IMR-90 (cell line): ENCODE measurements at regions not wholly inside any gene's neighbourhood (a gene's known extent, or its start where the extent isn't known, plus 50 kb on each side); places are given as distances from the start of the nearest gene placed in this dataset.

Source experiments
- ATAC-seq: fragments of 200-7000 bp; cut with Tn5 transposase; 2 replicates; pipeline ENCODE4 v1.9.1; 2020; ENCODE audit warnings: low read depth, mild to moderate bottlenecking, moderate library complexity
- BruUV-seq: library from RNA; stranded (reverse); fragments of 400-500 nt; replicated peaks from 2 replicates; lab custom pipeline; 2021; lab: Mats Ljungman, UMichigan
- CTCF ChIA-PET: fragments of 300-600 bp; formaldehyde crosslinking; extraction: SDS; loops from one replicate; lab custom pipeline; 2021; ENCODE audit warnings: antibody characterized with exemption; lab: Yijun Ruan, JAX
- POLR2A ChIA-PET: fragments of 300-600 bp; sonication (Branson Sonifier 250); formaldehyde crosslinking; loops from one replicate; lab custom pipeline; 2022; ENCODE audit warnings: antibody characterized with exemption; ENCODE audit not compliant: unreplicated experiment; lab: Charles Lee
- DNase-seq: peaks from one replicate; pipeline ENCODE4 v3.0.0; 2013
- H2AFZ ChIP-seq: replicated peaks from 2 replicates; pipeline ENCODE3; 2013; ENCODE audit warnings: low read length, mild to moderate bottlenecking; ENCODE audit not compliant: poor library complexity
- H2AK5ac ChIP-seq: 2 replicates; pipeline ENCODE4 v1.6.1; 2013; ENCODE audit warnings: low read depth, low read length, inconsistent platforms
- H2AK9ac ChIP-seq: replicated peaks from 2 replicates; pipeline ENCODE3; 2013; ENCODE audit warnings: mild to moderate bottlenecking, low read depth, low read length, moderate library complexity; ENCODE audit not compliant: poor library complexity
- H2BK120ac ChIP-seq: 2 replicates; pipeline ENCODE4 v1.6.1; 2013; ENCODE audit warnings: low read depth, low read length, inconsistent platforms
- H2BK15ac ChIP-seq: 3 replicates; pipeline ENCODE4 v1.6.1; 2013; ENCODE audit warnings: low read depth, low read length, inconsistent platforms
- H2BK20ac ChIP-seq: 2 replicates; pipeline ENCODE4 v1.6.1; 2013; ENCODE audit warnings: low read depth, mild to moderate bottlenecking, inconsistent platforms, low read length, moderate library complexity
- H2BK5ac ChIP-seq: 2 replicates; pipeline ENCODE4 v1.6.1; 2013; ENCODE audit warnings: mild to moderate bottlenecking, low read depth, low read length, inconsistent platforms; ENCODE audit not compliant: poor library complexity, severe bottlenecking
- H3K14ac ChIP-seq: replicated peaks from 2 replicates; pipeline ENCODE4 v1.6.1; 2013; ENCODE audit warnings: low read depth, low read length, inconsistent platforms
- H3K18ac ChIP-seq: 2 replicates; pipeline ENCODE4 v1.6.1; 2013; ENCODE audit warnings: low read depth, low read length, control low read depth
- H3K23ac ChIP-seq: 2 replicates; pipeline ENCODE4 v1.6.1; 2013; ENCODE audit warnings: low read depth, low read length, inconsistent platforms
- H3K27ac ChIP-seq: 2 replicates; pipeline ENCODE4 v1.5.1; 2013; ENCODE audit warnings: mild to moderate bottlenecking, control low read depth, low read length; ENCODE audit not compliant: insufficient read depth
- H3K27me3 ChIP-seq: 2 replicates; pipeline ENCODE4 v1.6.1; 2013; ENCODE audit warnings: low read length; ENCODE audit not compliant: control insufficient read depth, insufficient read depth
- H3K36me3 ChIP-seq: 2 replicates; pipeline ENCODE4 v1.6.1; 2013; ENCODE audit warnings: low read length, mixed read lengths; ENCODE audit not compliant: control insufficient read depth, insufficient read depth
- H3K4ac ChIP-seq: 2 replicates; pipeline ENCODE4 v1.6.1; 2013; ENCODE audit warnings: low read depth, low read length, inconsistent platforms
- H3K4me1 ChIP-seq: 2 replicates; pipeline ENCODE4 v1.6.1; 2013; ENCODE audit warnings: low read length, mixed read lengths; ENCODE audit not compliant: control insufficient read depth, insufficient read depth
- H3K4me2 ChIP-seq: 2 replicates; pipeline ENCODE4 v1.6.1; 2013; ENCODE audit warnings: low read depth, mild to moderate bottlenecking, control low read depth, low read length, moderate library complexity
- H3K4me3 ChIP-seq: 2 replicates; pipeline ENCODE4 v1.5.1; 2013; ENCODE audit warnings: low read depth, mild to moderate bottlenecking, control low read depth, low read length, moderate library complexity; ENCODE audit not compliant: insufficient read depth
- H3K56ac ChIP-seq: 2 replicates; pipeline ENCODE4 v1.6.1; 2013; ENCODE audit warnings: low read length, inconsistent platforms; ENCODE audit not compliant: insufficient read depth; ENCODE audit errors: extremely low read depth
- H3K79me1 ChIP-seq, 2 experiments: 2 replicates each; pipeline ENCODE4 v1.6.1; 2013; ENCODE audit warnings: low read length in 2 of 2, inconsistent platforms in 1 of 2, low read depth in 1 of 2
- H3K9ac ChIP-seq: 2 replicates; pipeline ENCODE4 v1.6.1; 2013; ENCODE audit warnings: low read depth, low read length, control low read depth
- H3K9me1 ChIP-seq: 2 replicates; pipeline ENCODE4 v1.6.1; 2013; ENCODE audit warnings: low read length, inconsistent platforms; ENCODE audit not compliant: insufficient read depth
- H3K9me3 ChIP-seq: 2 replicates; pipeline ENCODE4 v1.6.1; 2013; ENCODE audit warnings: low read length; ENCODE audit not compliant: control insufficient read depth, insufficient read depth
- H4K20me1 ChIP-seq: 2 replicates; pipeline ENCODE4 v1.6.1; 2013; ENCODE audit warnings: low read length, inconsistent platforms; ENCODE audit not compliant: insufficient read depth
- H4K5ac ChIP-seq: 2 replicates; pipeline ENCODE4 v1.6.1; 2013; ENCODE audit warnings: mild to moderate bottlenecking, low read depth, low read length, control low read depth
- H4K8ac ChIP-seq, 2 experiments: 2 replicates each; pipeline ENCODE4 v1.6.1; 2013; ENCODE audit warnings: low read depth in 2 of 2, low read length in 2 of 2, control low read depth in 1 of 2, inconsistent platforms in 1 of 2
- H4K91ac ChIP-seq: 2 replicates; pipeline ENCODE4 v1.6.1; 2013; ENCODE audit warnings: low read depth, low read length, inconsistent platforms; ENCODE audit not compliant: insufficient read depth
- CEBPB ChIP-seq: IDR thresholded peaks from 2 replicates; pipeline ENCODE4 v1.6.1; 2012; ENCODE audit warnings: low read depth, low read length, improper control_type of control experiment
- CHD1 ChIP-seq: IDR thresholded peaks from 2 replicates; pipeline ENCODE4 v1.6.1; 2012; ENCODE audit warnings: low read depth, low read length, improper control_type of control experiment
- FOS ChIP-seq: fragments of 150-350 bp; IDR thresholded peaks from 2 replicates; pipeline ENCODE4 v1.6.1; 2016; ENCODE audit warnings: low read depth, low read length
- MAFK ChIP-seq: IDR thresholded peaks from 2 replicates; pipeline ENCODE4 v1.6.1; 2012; ENCODE audit warnings: low read depth, low read length, improper control_type of control experiment
- MXI1 ChIP-seq: IDR thresholded peaks from 2 replicates; pipeline ENCODE4 v1.6.1; 2012; ENCODE audit warnings: low read depth, mild to moderate bottlenecking, low read length, moderate library complexity, borderline replicate concordance
- NFE2L2 ChIP-seq: fragments of 150-350 bp; IDR thresholded peaks from 2 replicates; pipeline ENCODE4 v1.6.1; 2016; ENCODE audit warnings: low read depth, mild to moderate bottlenecking, low read length
- POLR2A ChIP-seq: IDR thresholded peaks from 2 replicates; pipeline ENCODE4 v1.6.1; 2012; ENCODE audit warnings: mild to moderate bottlenecking, low read depth, low read length
- RAD21 ChIP-seq: IDR thresholded peaks from 2 replicates; pipeline ENCODE4 v1.6.1; 2012; ENCODE audit warnings: low read length, improper control_type of control experiment
- RCOR1 ChIP-seq: IDR thresholded peaks from 2 replicates; pipeline ENCODE4 v1.6.1; 2012; ENCODE audit warnings: mild to moderate bottlenecking, low read length, improper control_type of control experiment; ENCODE audit not compliant: insufficient replicate concordance
- RFX5 ChIP-seq: IDR thresholded peaks from 2 replicates; pipeline ENCODE4 v1.8.0; 2012; ENCODE audit warnings: low read depth, mild to moderate bottlenecking, low read length, moderate library complexity
- SMC3 ChIP-seq: fragments of 150-350 bp; IDR thresholded peaks from 2 replicates; pipeline ENCODE4 v1.6.1; 2016; ENCODE audit warnings: low read depth, mild to moderate bottlenecking, antibody characterized with exemption, low read length, moderate library complexity
- WGBS, 2 experiments: methylation state at CpG; one replicate each; pipeline versions ENCODE4 v1.1.5 to v1.1.7; 2013; ENCODE audit warnings: missing lambda C conversion rate in 2 of 2; ENCODE audit not compliant: insufficient read length in 1 of 2; ENCODE audit errors: extremely low coverage in 2 of 2; 5-methylcytosine and 5-hydroxymethylcytosine counted together
- dilution Hi-C: fragments of 300-500 bp; cut with HindIII; formaldehyde crosslinking; loops from one replicate; pipeline ENCODE4 v1.14.3; 2018; ENCODE audit warnings: low sequenced_read_pairs; ENCODE audit not compliant: unreplicated experiment
- in situ Hi-C: fragments of 300-500 bp; cut with MboI; formaldehyde crosslinking; loops from 3 replicates; pipeline ENCODE4 v1.14.3; 2019; ENCODE audit warnings: low sequenced_read_pairs, inconsistent platforms, mixed read lengths
- intact Hi-C: fragments of 100-400 bp; cut with micrococcal nuclease; formaldehyde crosslinking; loops from 2 replicates; pipeline ENCODE4 v1.10.0; 2022
- TF ChIP-seq, protein P1 (sequence below): conservative IDR thresholded peaks from 2 replicates; pipeline ENCODE4 v1.5.1; 2012; ENCODE audit warnings: mild to moderate bottlenecking, low read depth, low read length, improper control_type of control experiment

DNA sequence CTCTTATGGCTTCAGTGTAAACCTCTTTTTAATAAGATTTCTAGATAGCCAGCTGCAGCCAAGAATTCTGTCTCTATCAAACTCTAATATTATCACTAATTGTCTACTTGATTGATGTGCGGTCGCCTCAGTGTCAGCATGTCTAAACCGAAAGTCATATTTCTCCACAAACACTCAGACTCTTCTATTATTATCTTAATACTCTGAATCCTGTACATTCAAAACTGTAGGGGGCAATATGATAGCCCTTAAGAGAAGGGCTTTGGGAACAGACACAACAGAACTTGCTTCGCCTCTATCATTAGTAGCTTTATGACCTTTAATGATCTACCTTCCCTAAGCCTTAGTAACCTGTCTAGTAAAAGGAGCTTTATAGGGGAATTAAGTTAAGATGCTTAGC is 379.7 kb upstream of the PTCHD4 start:
- no peak overlapping the region for H3K4me3 ChIP-seq
- no peak overlapping the region for H2BK120ac ChIP-seq
- WGBS, 2 experiments, result no CpG with 5 or more reads among the region's 4 CpGs
- no peak overlapping the region for H3K9ac ChIP-seq
- no peak overlapping the region for H2BK5ac ChIP-seq
- no peak overlapping the region for H3K56ac ChIP-seq
- DNase-seq (no peak), ATAC-seq (no peak)
- H3K27me3 ChIP-seq, result no peaks in the 10 kb centered on the region
- CTCF ChIA-PET, result no interaction called here
- no peak overlapping the region for H2BK15ac ChIP-seq
- dilution Hi-C loops (no loop called here), in situ Hi-C loops (no loop called here), intact Hi-C loops (no loop called here)
- H3K9me1 ChIP-seq, result no peaks in the 10 kb centered on the region
- no TSS peak for BruUV-seq
- H3K4me2 ChIP-seq, result no peak overlapping the region
- POLR2A ChIA-PET, result no interaction called here
- no peaks in the 10 kb centered on the region for H3K79me1 ChIP-seq
- no peak overlapping the region for H4K5ac ChIP-seq
- TF ChIP-seq, protein P1, sequence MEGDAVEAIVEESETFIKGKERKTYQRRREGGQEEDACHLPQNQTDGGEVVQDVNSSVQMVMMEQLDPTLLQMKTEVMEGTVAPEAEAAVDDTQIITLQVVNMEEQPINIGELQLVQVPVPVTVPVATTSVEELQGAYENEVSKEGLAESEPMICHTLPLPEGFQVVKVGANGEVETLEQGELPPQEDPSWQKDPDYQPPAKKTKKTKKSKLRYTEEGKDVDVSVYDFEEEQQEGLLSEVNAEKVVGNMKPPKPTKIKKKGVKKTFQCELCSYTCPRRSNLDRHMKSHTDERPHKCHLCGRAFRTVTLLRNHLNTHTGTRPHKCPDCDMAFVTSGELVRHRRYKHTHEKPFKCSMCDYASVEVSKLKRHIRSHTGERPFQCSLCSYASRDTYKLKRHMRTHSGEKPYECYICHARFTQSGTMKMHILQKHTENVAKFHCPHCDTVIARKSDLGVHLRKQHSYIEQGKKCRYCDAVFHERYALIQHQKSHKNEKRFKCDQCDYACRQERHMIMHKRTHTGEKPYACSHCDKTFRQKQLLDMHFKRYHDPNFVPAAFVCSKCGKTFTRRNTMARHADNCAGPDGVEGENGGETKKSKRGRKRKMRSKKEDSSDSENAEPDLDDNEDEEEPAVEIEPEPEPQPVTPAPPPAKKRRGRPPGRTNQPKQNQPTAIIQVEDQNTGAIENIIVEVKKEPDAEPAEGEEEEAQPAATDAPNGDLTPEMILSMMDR, result no peak
- TF ChIP-seq NFE2L2 (no peak), POLR2A (no peak), RAD21 (no peak), MAFK (no peak), RFX5 (no peak), MXI1 (no peak), CHD1 (no peak), RCOR1 (no peak), CEBPB (no peak), FOS (no peak), SMC3 (no peak)
- H3K4me1 ChIP-seq, result no peaks in the 10 kb centered on the region
- no peaks in the 10 kb centered on the region for H4K20me1 ChIP-seq
- H2AK9ac ChIP-seq, result no peak overlapping the region
- H3K36me3 ChIP-seq, result no peaks in the 10 kb centered on the region
- no peak overlapping the region for H3K18ac ChIP-seq
- no peak overlapping the region for H3K14ac ChIP-seq
- no peak overlapping the region for H3K27ac ChIP-seq
- H2AFZ ChIP-seq, result no peak overlapping the region
- H2AK5ac ChIP-seq, result no peak overlapping the region
- no peaks in the 10 kb centered on the region for H3K9me3 ChIP-seq
- H4K8ac ChIP-seq, result no peak overlapping the region
- no peak overlapping the region for H3K23ac ChIP-seq
- H3K4ac ChIP-seq, result no peak overlapping the region
- H2BK20ac ChIP-seq, result no peak overlapping the region
- H4K91ac ChIP-seq, result no peak overlapping the region
